GM03348 (cell line): ENCODE measurements at regions not wholly inside any gene's neighbourhood (a gene's known extent, or its start where the extent isn't known, plus 50 kb on each side); places are given as distances from the start of the nearest gene placed in this dataset.
"Not testable (repeated sequence)": the region's sequence is repeated elsewhere in the genome, so short reads cannot be mapped to it uniquely, and the experiment has no call there.

ENCODE experiments used
- DNase-seq: peaks from one replicate; pipeline ENCODE4 v3.0.0; 2012; ENCODE audit warnings: low spot score

DNA sequence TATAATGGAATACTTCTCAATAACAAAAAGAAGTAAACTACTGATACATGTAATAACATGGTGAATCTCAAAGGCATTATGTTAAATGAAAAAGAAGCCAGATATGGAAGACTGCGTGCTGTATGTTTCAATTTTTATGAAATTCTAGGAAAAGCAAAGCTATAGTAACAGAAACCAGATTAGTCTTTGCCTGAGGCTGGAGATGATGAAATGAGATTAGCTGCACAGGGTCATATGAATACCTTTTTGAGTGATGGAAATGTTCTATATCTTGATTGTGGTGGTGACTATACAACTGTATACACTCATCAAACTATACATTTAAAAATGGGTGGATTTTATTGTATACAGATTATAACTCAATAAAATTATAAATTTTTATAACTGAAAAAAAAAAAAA lies 113.5 kb downstream of the TMEM30B start:
- no peak for DNase-seq

DNA sequence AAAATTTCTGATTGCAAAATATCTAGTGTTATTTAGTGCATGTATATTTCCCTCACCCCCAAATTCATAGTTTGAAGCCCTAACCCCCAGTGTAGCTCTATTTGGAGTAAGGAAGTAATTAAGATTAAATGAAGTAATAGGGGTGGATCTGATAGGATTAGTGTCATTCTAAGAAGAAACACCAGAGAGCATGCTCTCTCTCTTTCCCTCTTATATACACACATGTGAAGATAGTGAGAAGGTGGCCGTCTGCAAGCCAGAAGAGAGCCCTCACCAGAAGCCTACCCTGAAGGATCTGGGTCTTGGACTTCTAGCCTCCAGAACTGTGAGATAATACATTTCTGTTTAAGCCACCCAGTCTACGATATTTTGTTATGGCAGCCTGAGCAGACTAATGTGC lies 120.3 kb downstream of the TMEM30B start:
- DNase-seq, result no peak

DNA sequence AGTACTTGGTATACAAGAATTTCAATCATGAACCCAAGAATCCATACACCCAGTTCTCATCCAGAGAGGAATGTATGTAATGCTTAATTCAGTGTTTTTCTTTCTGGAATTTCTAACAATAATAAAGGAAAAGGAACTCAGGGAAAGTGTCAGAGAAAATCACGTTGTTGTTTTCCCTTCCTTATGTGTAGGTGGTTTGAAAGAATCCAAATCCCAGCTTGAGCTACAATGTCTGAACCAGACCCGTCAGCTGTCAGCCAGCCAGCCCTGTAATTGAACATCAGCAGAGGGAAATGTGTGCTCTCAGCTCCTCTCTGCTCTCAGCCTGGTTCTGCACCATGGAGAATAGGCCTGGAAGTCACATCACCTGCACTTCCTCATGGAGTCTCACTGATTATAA lies 126.5 kb downstream of the TMEM30B start:
- DNase-seq, result no peak

DNA sequence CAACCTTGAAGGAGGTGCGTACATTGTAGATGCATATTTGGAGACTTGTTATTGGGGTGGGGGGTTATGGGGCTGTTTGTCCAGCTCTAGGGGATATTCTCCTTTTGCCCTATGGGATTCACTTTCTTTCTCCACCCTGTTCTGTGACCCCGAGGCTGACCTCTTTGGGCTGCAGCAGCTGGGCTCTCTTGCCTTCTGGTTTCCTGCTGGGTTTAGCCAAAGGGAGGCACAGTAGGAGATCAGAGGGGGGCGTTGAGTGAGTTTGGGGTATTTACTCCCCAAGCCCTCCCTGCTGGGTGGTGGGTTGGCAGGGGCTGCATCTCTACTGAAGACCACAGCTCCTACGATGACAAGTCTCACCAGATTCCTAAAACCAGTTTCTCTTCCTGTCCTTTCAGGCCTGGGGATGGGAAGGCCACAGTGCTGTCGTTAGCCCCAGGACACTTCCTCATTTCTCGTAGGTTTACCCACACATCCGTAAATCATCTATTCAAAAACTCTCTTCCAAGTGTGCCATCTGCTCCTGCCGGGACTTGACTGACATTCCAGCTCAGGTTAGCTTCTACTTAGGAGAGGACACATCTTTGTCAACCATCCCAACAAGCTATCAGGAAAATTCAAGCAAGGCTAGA lies 127.1 kb downstream of the TMEM30B start:
- no peak for DNase-seq

DNA sequence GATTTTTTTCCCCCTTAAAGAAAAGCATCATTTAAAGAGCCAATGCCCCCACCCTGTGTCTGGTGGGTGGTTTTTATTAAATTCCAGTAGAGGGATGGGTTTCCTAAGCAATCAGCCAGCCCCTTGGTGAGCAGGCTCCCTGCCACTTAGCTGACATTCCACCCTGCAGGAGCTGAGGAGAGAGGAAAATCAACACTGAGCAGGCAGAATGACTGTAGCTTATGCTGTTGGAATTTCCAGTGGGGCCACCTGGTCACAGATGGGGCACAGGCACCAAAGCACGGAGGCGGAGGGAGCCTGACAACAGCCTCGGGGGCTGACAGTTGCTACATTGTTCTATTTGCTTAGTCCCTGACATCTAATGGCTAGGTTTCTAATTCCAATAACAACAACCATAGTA lies 127.7 kb downstream of the TMEM30B start:
- DNase-seq, result no peak

DNA sequence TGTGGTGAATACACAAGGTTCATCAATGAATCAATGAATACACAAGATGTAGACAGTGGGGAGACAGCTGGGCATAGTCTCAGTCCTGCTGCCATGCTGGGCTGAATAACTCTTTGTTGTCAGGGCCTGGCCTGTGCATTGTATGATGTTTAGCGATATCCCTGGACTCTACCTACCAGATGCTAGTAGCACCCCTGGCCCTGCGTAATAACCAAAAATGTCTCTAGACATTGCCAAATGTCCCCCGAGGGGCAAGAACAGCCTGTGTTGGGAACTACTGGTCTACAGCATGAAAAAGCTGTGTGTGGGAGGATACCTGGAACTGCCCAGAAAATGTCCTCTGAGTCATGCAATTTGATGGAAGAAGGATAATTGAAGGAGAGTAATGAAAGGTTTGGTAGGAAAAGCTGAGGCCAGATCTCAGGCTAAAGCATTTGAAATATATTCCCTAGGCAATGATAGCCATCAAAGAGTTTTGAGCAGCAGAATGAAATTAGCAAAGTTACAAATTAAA lies 128.2 kb downstream of the TMEM30B start:
- no peak for DNase-seq

DNA sequence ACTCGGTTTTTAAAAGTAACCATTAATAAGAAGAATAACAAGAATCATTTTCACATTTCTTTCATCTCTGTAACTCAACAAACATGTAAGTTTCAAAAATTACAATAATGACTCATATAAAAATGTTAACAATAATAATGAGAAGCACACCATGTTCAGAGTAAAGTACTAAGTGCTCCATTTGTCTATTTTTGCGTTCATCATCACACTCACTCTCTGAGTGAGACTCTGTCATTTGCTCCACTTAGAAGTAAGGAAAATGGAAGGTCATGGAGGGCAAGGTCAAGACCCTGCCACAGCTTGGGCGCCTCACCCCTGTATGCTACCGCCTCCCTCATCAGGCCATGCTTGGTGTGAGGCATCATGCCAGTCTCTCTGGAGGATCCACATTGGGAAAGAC lies 129.9 kb downstream of the TMEM30B start:
- DNase-seq, result no peak

DNA sequence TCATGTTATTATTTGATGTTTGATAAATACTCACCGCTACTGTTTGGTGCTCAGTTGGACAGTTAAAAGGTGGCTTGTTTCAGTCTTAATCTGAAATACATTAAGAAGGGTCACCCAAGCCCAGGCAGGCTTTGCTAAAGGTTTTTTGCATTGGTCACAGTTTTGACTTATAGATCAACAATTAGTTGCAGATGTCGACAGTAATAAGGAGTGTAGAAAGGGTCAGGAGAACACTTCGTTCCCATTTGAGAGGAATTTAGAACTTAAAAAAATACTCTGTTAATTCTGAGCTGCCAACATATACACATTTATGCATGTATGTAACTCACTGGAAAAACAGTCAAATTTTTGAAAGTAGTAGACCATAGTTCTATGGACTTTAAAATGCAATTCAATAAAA lies 130.3 kb downstream of the TMEM30B start:
- DNase-seq, result no peak

DNA sequence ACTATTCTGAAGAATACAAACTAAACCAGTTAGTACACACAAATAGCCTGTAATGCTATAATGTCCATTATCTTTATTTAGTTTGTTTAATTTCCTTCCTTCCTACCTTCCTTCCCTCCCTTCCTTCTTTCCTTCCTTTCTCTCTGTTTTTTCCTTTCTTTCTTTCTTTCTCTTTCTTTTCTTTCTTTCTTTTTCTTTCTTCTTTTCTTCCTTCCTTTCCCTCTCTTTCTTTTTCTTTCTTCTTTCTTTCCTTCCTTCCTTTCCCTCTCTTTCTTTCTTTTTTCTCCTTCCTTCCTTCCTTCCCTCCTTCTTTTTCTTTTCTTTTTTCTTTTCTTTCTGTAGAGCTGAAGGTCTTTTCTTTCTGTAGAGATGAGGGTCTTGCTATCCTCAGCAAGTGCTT lies 131.2 kb downstream of the TMEM30B start:
- DNase-seq, result no peak

DNA sequence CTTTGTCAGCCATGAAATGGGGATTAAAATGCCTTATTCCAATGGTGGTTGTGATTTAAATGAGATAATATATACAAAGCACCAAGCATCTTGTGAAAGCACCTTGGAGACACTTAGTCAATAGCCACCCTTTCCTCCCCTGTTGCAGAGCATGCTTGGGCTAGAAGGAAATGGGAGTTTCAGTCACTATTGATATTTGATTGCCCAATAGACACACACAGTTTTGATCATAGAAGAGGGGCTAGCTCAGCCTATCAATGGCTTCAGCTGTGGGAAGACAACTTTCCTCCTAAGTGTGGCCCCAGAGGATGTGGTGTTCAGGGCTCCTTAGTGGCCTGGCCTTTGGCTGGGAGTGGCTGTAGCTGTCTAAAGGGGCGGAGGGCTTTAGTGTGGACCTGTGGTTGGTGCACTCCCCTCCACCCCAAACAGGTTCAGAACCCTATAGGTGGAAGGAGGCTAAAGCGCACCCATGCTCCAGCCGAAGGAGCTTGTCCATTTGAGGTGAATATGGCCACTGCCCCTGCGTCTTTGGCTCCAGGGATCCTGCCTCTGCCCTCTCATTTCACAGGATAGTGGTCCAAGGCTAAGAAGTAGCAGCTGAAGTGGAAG lies 132.3 kb downstream of the TMEM30B start:
- DNase-seq, result no peak

DNA sequence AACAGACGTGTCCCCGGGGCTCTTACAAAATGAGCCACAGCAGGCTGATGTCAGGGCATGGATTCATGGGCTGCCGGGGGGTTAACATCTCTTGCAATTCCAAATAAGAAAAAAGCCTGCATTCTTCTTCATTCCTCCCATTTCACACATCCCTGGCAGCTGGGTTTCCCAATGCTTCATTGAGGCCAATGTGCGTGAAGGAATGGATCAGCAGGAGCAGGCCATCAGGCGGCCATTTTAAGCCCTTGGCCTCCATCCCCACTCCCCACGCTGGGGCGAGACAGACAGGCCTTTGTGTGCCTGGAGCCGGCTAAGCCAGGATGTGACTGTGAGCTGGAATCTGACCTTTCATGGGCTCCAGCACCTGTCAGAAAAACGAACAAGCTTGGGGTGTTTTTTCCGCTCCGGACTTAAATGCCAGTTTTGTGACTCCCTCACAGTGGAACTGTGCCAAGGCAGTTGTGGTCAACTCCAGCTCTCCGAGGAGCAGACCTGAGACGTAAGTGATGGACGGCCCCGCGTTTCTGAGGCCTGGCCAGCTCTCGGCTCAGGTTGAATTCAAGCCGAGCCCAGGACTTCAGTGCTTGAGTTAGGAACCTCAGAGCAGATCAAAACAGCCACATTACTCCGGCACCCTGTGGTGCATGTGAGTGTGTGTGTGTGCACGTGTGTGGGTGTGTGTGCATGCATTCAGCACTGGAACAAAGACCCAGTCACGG lies 133.1 kb downstream of the TMEM30B start:
- DNase-seq, result no peak

DNA sequence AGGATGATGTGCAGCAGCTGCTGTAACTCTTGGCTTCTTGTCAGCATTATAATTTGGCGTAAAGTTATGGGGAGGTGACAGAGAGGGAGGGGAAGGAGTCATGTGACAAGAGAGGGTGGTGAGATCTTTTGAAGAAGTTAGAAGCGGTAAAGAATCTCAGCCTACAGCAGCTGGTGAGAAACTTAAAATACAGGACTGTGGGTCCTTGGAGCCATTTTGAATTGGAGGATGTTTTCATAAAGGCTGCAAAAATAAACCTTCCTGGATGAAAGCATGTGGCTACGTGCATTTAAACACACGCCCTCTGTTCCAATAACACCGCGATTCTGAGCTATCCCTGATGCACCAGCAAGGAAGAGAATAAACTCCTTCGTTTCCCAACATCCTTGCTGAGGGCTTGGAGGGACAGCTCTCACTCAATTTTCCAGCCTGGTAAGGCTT lies 133.7 kb downstream of the TMEM30B start:
- no peak for DNase-seq

DNA sequence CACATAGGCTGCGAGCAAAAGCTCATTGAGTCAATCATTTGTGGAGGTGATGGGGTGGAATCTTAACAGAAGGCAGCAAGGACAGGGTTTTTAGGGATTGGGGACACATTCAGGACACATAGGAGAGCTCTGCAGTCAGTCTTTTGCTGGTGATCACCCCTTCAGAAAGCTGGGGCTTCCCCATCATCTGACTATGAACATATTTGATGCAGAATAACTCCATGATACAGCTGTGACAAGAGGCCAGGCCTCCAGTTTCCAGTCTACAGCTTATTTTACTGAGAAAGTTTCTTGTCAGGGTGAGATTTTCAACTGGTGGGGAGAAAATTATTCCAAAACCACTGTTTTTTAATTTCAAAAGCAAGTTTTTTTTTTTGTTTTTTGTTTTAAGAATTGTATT lies 134.2 kb downstream of the TMEM30B start:
- DNase-seq, result no peak

DNA sequence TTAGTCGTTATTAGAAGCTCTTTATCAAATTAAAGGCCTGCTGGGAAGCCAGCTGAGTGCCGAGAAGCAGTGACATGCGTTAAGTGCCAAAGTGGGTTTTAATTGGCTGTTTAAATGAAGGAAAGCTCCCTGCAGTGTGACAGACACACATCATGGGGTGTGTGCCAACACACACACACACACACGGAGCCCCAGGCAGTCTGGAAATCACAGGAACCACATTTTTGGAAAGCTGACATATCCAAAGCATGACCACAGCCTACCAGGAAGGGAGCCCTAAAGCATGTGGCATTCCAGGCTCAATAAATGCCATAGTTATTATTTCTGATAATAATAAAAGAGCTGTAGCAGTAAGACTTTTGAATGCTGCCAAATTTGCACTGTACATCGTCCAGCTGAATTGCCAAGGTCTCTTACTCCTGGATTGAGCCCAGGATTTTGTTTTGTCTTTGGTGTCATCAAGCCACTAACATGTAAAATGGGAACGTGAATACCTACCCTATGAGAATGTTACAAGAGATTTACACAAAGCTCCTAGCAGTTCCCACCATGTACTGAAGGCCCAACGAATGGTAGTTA lies 135.1 kb downstream of the TMEM30B start:
- DNase-seq, result peak; percentile 67

DNA sequence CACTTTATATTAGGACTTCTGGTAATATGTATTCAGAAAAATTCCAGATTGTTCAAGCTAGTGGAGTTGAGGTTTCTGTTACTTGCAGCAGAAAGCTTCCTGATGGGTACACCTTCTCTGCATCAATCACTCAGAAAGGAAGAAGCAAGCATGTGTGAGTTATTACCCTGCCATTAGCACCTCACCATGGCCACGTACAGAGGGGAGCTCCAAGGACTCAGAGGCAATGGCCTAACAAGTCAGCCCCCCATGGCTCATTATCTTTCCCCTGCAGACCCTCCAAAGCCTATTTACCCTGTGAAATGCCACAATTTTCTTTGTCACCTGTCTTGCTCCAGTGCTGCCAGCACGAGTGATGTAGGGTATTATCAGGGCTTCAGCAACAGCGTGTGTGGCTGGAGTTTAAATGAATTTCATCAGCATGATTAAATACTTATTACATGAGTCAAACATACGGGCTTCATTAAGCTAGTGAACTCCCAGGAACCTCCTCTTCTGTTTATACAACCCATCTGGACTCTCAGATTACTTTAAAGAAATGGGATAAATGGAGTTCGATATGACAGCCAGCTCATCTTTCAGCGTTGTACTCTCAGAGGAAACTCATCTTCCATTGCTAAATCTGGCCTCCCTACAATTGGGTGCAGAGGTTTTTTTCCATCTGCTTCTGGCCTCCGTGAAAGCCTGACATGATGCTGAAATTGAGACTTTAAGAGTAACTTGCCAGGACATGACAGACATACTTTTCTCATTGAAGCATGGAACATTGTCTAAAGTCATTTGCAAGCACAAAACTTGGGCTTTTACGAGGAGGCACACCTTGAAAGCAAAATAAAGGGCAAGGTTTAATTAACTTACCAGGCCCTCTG lies 135.9 kb downstream of the TMEM30B start:
- DNase-seq, result peak; percentile 86

DNA sequence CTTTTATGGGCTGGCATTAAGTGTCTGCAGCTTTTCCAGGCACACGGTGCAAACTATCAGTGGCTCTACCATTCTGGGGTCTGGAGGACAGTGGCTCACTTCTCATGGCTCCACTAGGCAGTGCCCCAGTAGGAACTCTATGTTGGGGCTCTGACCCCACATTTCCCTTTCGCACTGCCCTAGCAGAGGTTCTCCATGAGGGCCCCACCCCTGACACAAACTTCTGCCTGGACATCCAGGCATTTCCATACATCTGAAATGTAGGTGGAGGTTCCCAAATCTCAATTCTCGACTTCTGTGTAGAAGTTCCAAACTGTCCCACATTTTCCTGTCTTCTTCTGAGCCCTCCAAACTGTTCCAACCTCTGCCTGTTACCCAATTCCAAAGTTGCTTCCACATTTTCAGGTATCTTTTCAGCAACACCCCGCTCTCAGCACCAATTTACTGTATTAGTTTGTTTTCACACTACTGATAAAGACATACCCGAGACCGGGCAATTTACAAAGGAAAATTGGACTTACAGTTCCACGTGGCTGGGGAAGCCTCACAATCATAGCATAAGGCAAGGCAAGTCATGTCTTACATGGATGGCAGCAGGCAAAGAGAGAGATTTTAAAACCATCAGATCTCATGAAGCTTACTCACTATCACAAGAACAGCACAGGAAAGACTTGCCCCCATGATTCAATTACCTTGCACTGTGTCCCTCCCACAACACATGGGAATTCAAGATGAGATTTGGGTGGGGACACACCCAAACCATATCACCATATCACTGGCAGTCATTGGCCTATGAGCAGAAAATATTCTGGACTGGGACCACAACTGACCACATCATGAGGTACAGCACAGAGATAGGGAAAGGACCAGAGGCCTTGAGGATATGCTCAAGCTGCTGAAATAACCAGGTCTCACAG lies 136.8 kb downstream of the TMEM30B start:
- not testable (repeated sequence) for DNase-seq

DNA sequence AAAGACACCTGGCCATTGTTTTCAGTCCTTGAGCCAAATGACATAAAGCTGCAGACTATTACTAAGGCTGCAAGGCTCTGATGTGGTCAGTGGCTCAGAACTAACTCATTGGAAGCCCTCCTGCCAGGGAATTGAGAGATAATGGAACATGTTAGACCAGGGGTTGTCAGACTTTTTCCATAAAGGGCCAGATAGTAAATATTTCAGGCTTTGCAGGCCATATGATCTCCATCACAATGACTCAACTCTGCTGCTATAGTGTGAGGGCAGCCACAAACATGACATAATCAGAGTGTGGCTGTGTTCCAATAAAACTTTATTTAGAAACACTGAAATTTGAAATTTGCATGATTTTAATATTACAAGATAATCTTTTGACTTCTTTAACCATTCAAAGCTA lies 140.3 kb downstream of the TMEM30B start:
- no peak for DNase-seq

DNA sequence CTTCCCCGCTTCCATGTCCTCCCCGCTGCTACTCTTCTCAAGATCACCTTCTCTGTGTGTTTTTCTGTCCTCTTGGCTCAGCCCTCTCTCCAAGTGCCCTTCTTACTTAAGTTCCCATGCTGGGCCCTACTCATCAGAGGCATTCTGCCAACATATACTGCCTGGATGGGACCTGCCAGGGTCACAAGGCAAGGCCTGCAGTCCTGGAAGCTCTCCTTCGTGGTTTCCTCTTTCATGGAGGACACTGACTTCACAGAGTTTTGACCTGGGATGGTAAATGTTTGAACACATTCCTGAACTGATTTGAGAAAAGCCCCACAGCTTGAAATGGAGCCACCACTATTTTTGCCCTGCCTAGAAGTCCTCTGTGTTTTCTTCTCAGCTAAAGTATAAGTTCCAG lies 140.9 kb downstream of the TMEM30B start:
- no peak for DNase-seq

DNA sequence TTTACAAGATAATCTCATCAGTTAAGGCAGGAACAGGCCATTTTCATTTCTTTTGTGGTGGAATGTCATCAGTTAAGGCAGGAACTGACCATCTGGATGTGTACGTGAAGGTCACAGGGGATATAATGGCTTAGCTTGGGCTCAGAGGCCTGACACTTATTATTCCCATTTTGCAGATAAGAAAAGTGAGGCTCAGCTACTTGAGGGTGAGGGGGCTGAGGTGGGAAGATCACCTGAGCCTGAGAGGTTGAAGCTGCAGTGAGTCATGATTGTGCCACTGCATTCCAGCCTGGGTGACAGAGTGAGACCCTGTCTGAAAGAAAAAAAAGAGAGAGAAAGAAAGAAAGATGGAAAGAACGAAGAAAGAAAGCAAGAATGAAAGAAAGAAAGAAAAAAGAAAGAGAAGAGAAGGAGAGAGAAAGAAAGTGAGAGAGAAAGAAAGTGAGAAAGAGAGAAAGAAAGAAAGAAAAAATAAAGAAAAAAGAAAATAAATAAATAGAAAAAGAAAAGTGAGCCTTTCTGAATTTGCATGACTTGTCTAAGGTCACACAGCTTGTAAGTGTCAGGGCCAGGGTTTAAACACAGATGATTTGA lies 142.0 kb downstream of the TMEM30B start:
- no peak for DNase-seq

DNA sequence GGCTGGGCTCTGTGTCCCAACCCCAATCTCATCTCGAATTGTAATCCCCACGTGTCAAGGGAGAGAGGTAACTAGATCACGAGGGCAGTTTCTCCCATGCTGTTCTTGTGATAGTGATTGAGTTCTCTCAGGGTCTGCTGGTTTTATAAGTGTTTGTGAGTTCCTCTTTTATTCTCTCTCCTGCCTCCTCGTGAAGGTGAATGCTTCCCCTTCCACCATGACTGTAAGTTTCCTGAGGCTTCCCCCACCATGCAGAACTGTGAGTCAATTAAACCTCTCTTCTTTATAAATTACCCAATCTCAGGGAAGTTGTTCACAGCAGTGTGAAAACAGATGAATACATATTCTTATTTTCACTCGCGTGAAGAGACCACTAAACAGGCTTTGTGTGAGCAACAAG lies 148.2 kb downstream of the TMEM30B start:
- DNase-seq, result no peak

DNA sequence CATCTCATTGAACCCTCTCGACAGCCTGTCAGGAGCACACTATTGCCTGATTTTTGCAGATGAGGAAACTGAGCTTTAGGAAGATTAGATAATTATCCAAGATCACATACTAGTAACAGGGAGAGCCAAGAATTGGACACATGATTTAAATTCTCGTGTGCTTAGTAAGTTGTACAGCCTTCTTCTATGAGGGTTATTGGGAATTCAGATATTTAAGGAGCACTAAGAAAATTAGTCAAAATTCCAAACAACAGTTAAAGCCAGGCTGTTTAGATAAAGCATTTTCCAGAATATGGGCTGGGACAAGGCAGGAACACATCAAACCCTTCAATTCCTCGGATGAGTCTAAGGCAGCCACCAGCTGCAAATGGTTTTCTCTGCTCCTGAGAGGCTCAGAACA lies 148.8 kb downstream of the TMEM30B start:
- DNase-seq, result no peak
